ENCODE measurements at regions not wholly inside any gene's neighbourhood (a gene's known extent, or its start where the extent isn't known, plus 50 kb on each side); places are given as distances from the start of the nearest gene placed in this dataset.

GRCh38 chrX:23478056-23478455 is 143.4 kb downstream of the PTCHD1 start:
- ATAC-seq = no peak
- Histone ChIP-seq H3K27ac (no peak overlapping the region), H3K4me2 (no peak overlapping the region), H3K9me3 (no peaks in the 10 kb centered on the region), H3K4me3 (no peak overlapping the region), H3K4me1 (no peaks in the 10 kb centered on the region)
- DNase-seq (ENCODE audit: low read depth in 1 of 2, low spot score in 1 of 2) = no peak
- ChIA-PET CTCF (no interaction called here), POLR2A (no interaction called here)
- FAIRE-seq = peak; percentile 95
- WGBS (ENCODE audit: missing lambda C conversion rate) = 3% methylated on average over 2 of the region's 2 CpGs
- TF ChIP-seq TP53 (CRISPR knock-in tag; IDR thresholded peaks at IDR 0.05) (no peak), REST (IDR thresholded peaks at IDR 0.05) (no peak), HMGXB4 (CRISPR knock-in tag; IDR thresholded peaks at IDR 0.05; ENCODE audit: borderline replicate concordance) (no peak), HES2 (IDR thresholded peaks at IDR 0.05) (no peak), CHD4 (IDR thresholded peaks at IDR 0.05; ENCODE audit: borderline replicate concordance) (no peak), HOXB13 (CRISPR knock-in tag; IDR thresholded peaks at IDR 0.05; ENCODE audit: low read depth) (no peak), NPAS2 (CRISPR knock-in tag; IDR thresholded peaks at IDR 0.05; ENCODE audit: borderline replicate concordance) (no peak), FOXS1 (CRISPR knock-in tag; IDR thresholded peaks at IDR 0.05) (no peak), BHLHE40 (IDR thresholded peaks at IDR 0.05; ENCODE audit: low read depth, low read length) (no peak), JUN (IDR thresholded peaks at IDR 0.05) (no peak), FOSL2 (IDR thresholded peaks at IDR 0.05) (no peak), FOSL2 (CRISPR knock-in tag; IDR thresholded peaks at IDR 0.05) (no peak), GATA3 (IDR thresholded peaks at IDR 0.05; ENCODE audit: borderline replicate concordance) (no peak), RFX5 (IDR thresholded peaks at IDR 0.05) (no peak), NFE2L2 (conservative IDR thresholded peaks at IDR 0.05; ENCODE audit: low read length) (no peak), JUNB (IDR thresholded peaks at IDR 0.05) (no peak), SMC3 (IDR thresholded peaks at IDR 0.05) (no peak), SREBF2 (IDR thresholded peaks at IDR 0.05) (no peak)

GRCh38 chrX:23478561-23478960 is 143.9 kb downstream of the PTCHD1 start:
- ChIA-PET CTCF (no interaction called here), POLR2A (no interaction called here)
- H3K9me3 ChIP-seq = no peaks in the 10 kb centered on the region
- peak; percentile 82 for FAIRE-seq
- DNase-seq (ENCODE audit: low read depth in 1 of 2, low spot score in 1 of 2) = no peak
- ATAC-seq = no peak
- H3K4me1 ChIP-seq = no peaks in the 10 kb centered on the region
- no peak overlapping the region for H3K27ac ChIP-seq
- TF ChIP-seq RARB (CRISPR knock-in tag; IDR thresholded peaks at IDR 0.05) (no peak), HES2 (IDR thresholded peaks at IDR 0.05) (no peak), PBX3 (IDR thresholded peaks at IDR 0.05) (no peak), KDM1A (IDR thresholded peaks at IDR 0.05; ENCODE audit: low read depth) (no peak), RNF2 (IDR thresholded peaks at IDR 0.05; ENCODE audit: borderline replicate concordance, low read depth) (no peak), NR3C1 (IDR thresholded peaks at IDR 0.05) (no peak), MAFK (IDR thresholded peaks at IDR 0.05; ENCODE audit: partially characterized antibody) (no peak), POLR2AphosphoS2 (conservative IDR thresholded peaks at IDR 0.05; ENCODE audit: low read length) (no peak), EHF (CRISPR knock-in tag; IDR thresholded peaks at IDR 0.05) (no peak), SREBF2 (IDR thresholded peaks at IDR 0.05) (no peak), RCOR1 (IDR thresholded peaks at IDR 0.05; ENCODE audit: low read depth, low read length) (no peak)
- no peak overlapping the region for H3K4me3 ChIP-seq
- H3K4me2 ChIP-seq = no peak overlapping the region
- 3% methylated on average over 3 of the region's 3 CpGs for WGBS (ENCODE audit: missing lambda C conversion rate)

Data from A549 (cell line).